NOMO-1 treated with DMSO at 0.1 percent for 48 hours (cell line): ENCODE measurements at regions not wholly inside any gene's neighbourhood (a gene's known extent, or its start where the extent isn't known, plus 50 kb on each side); places are given as distances from the start of the nearest gene placed in this dataset.
"Not testable (repeated sequence)": the region's sequence is repeated elsewhere in the genome, so short reads cannot be mapped to it uniquely, and the experiment has no call there.

ENCODE experiments used
- DNase-seq: peaks from one replicate; lab custom pipeline; 2025; ENCODE audit not compliant: unreplicated experiment; lab: John Stamatoyannopoulos, UW

DNA sequence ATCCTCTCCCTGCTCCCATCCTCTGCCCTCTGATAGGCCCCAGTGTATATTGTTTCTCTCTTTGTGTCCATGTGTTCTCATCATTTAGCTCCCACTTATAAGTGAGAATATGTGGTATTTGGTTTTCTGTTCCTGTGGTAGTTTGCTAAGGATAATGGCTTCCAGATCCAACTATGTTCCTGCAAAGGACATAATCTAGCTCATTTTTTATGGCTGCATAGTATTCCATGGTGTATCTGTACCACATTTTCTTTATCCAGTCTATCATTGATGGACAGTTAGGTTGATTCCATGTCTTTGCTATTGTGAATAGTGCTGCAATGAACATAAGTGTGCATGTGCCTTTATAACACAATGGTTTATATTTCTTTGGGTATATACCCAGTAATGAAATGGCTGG is 57.8 kb upstream of the SMIM30 start:
- not testable (repeated sequence) for DNase-seq

DNA sequence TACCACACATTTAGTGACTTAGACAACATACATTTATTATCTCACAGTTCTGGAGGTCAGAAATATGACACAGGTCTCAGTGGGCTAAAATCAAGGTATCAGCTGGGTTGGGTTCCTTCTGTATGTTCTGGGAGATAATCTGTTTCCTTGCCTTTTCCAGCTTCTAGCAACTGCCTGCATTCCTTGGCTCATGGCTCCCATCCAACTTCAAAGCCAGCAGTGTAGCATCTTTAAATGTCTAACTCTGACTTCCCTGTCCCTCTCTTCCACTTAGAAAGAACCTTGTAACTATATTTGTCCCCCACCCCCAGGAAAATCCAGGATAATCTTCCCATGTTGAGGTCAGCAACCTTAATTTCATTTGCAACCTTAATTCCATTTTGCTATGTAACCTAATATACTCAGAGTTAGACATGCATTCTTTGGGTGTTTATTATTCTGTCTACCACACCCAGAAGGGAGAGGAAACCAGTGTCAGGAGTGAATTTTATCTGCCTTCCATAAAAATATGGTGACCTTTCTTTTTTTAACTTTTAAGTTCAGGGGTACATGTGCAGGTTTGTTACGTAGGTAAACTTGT is 57.3 kb upstream of the SMIM30 start:
- no peak for DNase-seq

DNA sequence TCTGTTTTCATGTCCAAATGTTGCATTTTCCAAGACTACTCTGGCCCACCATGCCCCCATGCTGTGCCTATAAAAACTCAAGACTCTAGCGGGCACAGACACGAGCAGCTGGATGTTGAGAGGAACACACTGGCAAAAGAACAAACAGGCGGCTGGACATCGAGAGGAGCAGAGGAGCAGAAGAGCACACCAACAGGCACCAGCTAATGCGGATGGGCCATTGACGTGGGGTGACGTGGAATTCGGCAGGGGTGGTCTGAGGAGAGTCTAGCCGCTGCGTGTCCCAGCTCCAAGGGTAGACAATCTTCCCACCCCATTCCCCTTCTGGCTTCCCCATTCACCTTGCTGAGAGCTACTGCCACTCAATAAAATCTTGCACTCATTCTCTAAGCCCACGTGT is 54.4 kb upstream of the SMIM30 start:
- DNase-seq, result no peak

DNA sequence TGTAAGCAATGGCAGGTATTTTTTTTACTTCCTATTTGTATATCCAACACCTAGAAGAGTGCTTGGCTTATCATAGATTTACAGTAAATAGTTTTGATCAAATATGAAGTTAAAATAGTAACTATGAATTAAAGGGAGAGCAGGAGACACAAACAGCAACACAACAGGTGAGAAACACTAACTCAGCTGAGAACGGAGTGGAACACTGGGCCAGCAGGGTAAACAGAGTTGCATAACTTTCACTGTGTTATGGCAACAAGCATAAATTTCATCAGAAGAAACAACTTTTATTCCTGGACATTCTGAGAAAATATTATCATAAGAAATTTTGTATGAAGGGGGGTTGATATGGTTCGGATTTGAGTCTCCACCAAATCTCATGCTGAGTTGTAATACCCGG is 52.2 kb upstream of the SMIM30 start:
- no peak for DNase-seq
